Karpas-422 (cell line): ENCODE measurements at regions not wholly inside any gene's neighbourhood (a gene's known extent, or its start where the extent isn't known, plus 50 kb on each side); places are given as distances from the start of the nearest gene placed in this dataset.

Experiments
- DNase-seq: peaks from one replicate; pipeline ENCODE4 v3.0.0-alpha.2; 2015
- H2AFZ ChIP-seq: fragments of 200-600 bp; sonication (generic); 2 replicates; pipeline ENCODE4 v1.6.1; 2014; ENCODE audit warnings: antibody characterized with exemption, low read length, mixed read lengths
- H3K27ac ChIP-seq: fragments of 200-600 bp; sonication (generic); 2 replicates; pipeline ENCODE4 v1.5.1; 2014; ENCODE audit warnings: mild to moderate bottlenecking, low read length, moderate library complexity
- H3K27me3 ChIP-seq: fragments of 200-600 bp; sonication (generic); 2 replicates; pipeline ENCODE4 v1.6.1; 2014; ENCODE audit warnings: low read length, mixed read lengths
- H3K36me3 ChIP-seq: fragments of 200-600 bp; sonication (generic); 2 replicates; pipeline ENCODE4 v1.6.1; 2014; ENCODE audit warnings: low read length, mixed read lengths; ENCODE audit not compliant: insufficient read depth
- H3K4me1 ChIP-seq: fragments of 200-600 bp; sonication (generic); 2 replicates; pipeline ENCODE4 v1.6.1; 2014; ENCODE audit warnings: mild to moderate bottlenecking, low read length, mixed read lengths
- H3K4me2 ChIP-seq: fragments of 200-600 bp; sonication (generic); 2 replicates; pipeline ENCODE4 v1.6.1; 2014; ENCODE audit warnings: low read length, low read depth, mild to moderate bottlenecking; ENCODE audit not compliant: poor library complexity, severe bottlenecking
- H3K4me3 ChIP-seq: fragments of 200-600 bp; sonication (generic); 2 replicates; pipeline ENCODE4 v1.5.1; 2014; ENCODE audit warnings: mild to moderate bottlenecking, antibody characterized with exemption, low read length, mixed read lengths
- H3K79me2 ChIP-seq: fragments of 200-600 bp; sonication (generic); 2 replicates; pipeline ENCODE4 v1.6.1; 2014; ENCODE audit warnings: mild to moderate bottlenecking, low read length, mixed read lengths
- H3K9ac ChIP-seq: fragments of 200-600 bp; sonication (generic); 2 replicates; pipeline ENCODE4 v1.6.0; 2014; ENCODE audit warnings: low read length
- H3K9me2 ChIP-seq: fragments of 200-600 bp; sonication (generic), shearing (Covaris generic); replicated peaks from 2 replicates; pipeline ENCODE4 v1.6.0; 2014; ENCODE audit warnings: mild to moderate bottlenecking, low read length, moderate library complexity; ENCODE audit not compliant: insufficient read depth
- H3K9me3 ChIP-seq: fragments of 300-700, 200-600 bp; sonication (generic); 2 replicates; pipeline ENCODE4 v1.6.1; 2014; ENCODE audit warnings: low read length, mixed read lengths
- H4K20me1 ChIP-seq: fragments of 200-600 bp; sonication (generic); 2 replicates; pipeline ENCODE4 v1.6.1; 2014; ENCODE audit warnings: mild to moderate bottlenecking, antibody characterized with exemption, low read length, low read depth; ENCODE audit not compliant: insufficient read depth

DNA sequence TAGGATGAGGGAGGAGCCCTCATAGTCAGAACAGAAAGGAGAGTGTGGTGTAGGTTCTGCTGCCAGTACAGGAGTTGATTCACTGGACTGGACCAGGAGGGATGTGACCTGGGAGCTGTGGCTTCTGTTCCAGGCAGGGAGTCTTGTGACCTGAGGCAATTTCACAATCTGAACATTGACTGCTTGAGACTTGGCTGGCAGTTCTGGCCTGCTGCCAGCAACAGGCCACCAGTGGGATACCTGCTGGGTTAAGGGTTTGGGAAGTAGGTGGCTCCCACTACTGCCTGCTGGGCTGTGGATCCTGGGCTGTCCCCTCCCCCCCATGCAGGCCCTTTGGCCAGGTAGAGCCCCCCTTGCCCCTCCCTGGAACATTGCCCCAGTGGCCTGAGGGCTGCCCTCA is 268.6 kb upstream of the ARRDC3 start:
- Histone ChIP-seq H3K36me3 (no peaks in the 10 kb centered on the region), H3K79me2 (no peaks in the 10 kb centered on the region), H2AFZ (no peak overlapping the region)

DNA sequence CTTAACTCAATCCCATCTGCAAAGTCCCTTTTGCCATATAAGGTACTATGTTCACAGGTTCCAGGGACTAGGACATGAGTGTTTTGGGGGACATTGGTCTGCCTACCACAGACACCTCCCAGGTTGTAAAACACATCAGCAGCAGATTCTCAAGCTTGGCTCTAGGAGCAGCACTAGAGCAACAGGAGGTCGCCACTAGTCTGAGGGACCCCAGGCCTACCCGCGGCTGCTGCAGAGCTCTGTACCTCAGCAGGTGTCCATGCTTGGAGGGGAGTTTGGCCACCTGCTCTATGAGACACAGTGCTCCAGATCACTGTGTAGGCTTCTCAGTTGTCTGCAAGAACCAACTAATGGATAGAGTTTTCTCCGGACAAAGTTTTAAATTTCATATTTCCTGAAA is 262.2 kb upstream of the ARRDC3 start:
- Histone ChIP-seq H3K27ac (no peak overlapping the region), H3K79me2 (no peaks in the 10 kb centered on the region), H3K9me2 (0 out of 2 replicates have a peak, but pooled peaks cover 5% of the 10 kb centered on the region), H4K20me1 (no peaks in the 10 kb centered on the region), H2AFZ (no peak overlapping the region), H3K4me1 (no peaks in the 10 kb centered on the region), H3K4me3 (no peak overlapping the region), H3K9ac (no peak overlapping the region), H3K27me3 (no peaks in the 10 kb centered on the region), H3K9me3 (no peaks in the 10 kb centered on the region), H3K4me2 (no peak overlapping the region), H3K36me3 (no peaks in the 10 kb centered on the region)
- no peak for DNase-seq

More for the DNA sequence above, 268.6 kb upstream of the ARRDC3 start:
- H3K4me2 ChIP-seq, result no peak overlapping the region
- no peak overlapping the region for H3K9ac ChIP-seq
- no peaks in the 10 kb centered on the region for H3K4me1 ChIP-seq
- no peak for DNase-seq
- peaks cover 8% of the 10 kb centered on the region; the same call in 1 of the 2 replicates for H3K9me3 ChIP-seq
- 0 out of 2 replicates have a peak, but pooled peaks cover 2% of the 10 kb centered on the region for H3K9me2 ChIP-seq
- H3K27ac ChIP-seq, result no peak overlapping the region
- no peaks in the 10 kb centered on the region for H3K27me3 ChIP-seq
- H4K20me1 ChIP-seq, result no peaks in the 10 kb centered on the region
- no peak overlapping the region for H3K4me3 ChIP-seq

DNA sequence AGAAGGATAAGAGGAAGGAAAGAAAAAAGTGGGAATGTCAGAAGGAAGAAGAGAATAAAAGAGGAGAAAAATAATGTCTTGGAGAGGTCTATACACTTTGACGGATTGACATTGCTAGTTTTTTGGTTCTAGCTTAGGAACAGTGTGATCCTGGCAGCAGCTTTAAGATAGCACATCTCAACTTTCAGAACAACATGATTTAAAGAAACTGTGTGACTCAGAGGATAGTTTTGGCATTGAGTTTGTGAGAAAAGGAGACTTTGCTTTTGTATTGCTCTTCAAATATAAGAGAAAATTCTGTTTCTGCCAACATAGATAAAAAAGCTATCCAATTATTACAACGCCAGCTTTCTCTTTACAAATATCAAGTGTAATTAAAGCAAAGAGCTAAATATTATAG is 260.7 kb upstream of the ARRDC3 start:
- Histone ChIP-seq H3K9me2 (0 out of 2 replicates have a peak, but pooled peaks cover 5% of the 10 kb centered on the region), H3K4me2 (no peak overlapping the region), H3K4me1 (no peaks in the 10 kb centered on the region), H3K36me3 (no peaks in the 10 kb centered on the region), H3K27me3 (no peaks in the 10 kb centered on the region), H4K20me1 (no peaks in the 10 kb centered on the region), H3K9ac (no peak overlapping the region), H2AFZ (no peak overlapping the region), H3K9me3 (no peaks in the 10 kb centered on the region), H3K27ac (no peak overlapping the region), H3K79me2 (no peaks in the 10 kb centered on the region), H3K4me3 (no peak overlapping the region)
- no peak for DNase-seq

DNA sequence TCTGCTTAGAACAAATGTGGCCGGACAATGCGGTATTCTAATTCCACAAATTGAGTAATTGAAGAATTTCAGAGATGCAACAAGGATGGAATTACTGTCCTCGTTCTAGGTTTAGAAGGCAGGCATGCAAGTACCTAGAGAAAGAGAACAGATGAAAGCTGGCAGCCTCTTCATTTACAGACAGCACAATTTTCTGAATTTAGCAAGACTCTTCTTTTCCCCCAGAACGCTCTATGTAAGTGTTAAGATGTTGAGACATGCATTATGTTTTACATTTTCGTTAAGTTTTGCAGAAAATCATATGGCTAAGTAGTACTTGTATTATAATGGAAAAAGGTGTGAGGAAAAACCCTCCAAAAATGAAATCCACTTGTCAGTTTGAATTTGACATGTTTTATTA is 259.5 kb upstream of the ARRDC3 start:
- no peaks in the 10 kb centered on the region for H3K79me2 ChIP-seq
- H3K27me3 ChIP-seq, result no peaks in the 10 kb centered on the region
- DNase-seq, result no peak
- H3K27ac ChIP-seq, result no peak overlapping the region
- H3K9me2 ChIP-seq, result 0 out of 2 replicates have a peak, but pooled peaks cover 5% of the 10 kb centered on the region
- H2AFZ ChIP-seq, result no peak overlapping the region
- H3K4me2 ChIP-seq, result no peak overlapping the region
- H3K36me3 ChIP-seq, result no peaks in the 10 kb centered on the region
- no peak overlapping the region for H3K9ac ChIP-seq
- H3K4me1 ChIP-seq, result no peaks in the 10 kb centered on the region
- H3K4me3 ChIP-seq, result no peak overlapping the region
- H4K20me1 ChIP-seq, result no peaks in the 10 kb centered on the region
- no peaks in the 10 kb centered on the region for H3K9me3 ChIP-seq

DNA sequence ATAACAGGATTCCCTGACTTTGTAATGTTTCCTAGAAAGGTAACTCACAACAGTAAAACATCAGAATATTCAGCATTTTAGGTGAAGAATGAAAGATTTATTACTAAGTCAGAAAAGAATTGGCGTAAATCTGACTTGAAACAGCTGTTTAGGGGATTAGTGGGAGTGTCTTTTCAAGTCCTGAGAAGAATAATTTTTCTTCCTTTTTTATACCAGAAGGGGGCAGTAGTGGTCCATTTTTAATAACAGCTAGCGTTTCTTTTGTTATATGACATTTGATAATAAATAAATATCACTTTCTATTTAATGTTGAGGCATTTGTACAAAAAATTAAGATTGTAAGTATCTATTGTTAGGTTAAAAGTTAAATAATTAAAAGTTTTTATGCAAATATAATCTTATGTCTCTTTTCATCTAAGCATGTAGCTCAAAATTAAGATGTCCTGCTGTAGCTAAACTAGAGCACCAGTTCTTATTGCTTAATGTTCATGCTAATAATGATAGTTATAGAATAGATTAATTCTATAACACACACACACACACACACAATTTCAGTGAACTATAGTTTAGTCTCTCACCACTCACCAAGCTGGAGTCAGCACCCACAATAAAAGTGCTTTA is 258.7 kb upstream of the ARRDC3 start:
- H3K9me2 ChIP-seq, result 0 out of 2 replicates have a peak, but pooled peaks cover 5% of the 10 kb centered on the region
- no peaks in the 10 kb centered on the region for H3K27me3 ChIP-seq
- no peaks in the 10 kb centered on the region for H3K4me1 ChIP-seq
- H3K27ac ChIP-seq, result no peak overlapping the region
- H3K4me3 ChIP-seq, result no peak overlapping the region
- no peak overlapping the region for H2AFZ ChIP-seq
- H3K9ac ChIP-seq, result no peak overlapping the region
- DNase-seq, result peak; percentile 81
- H3K9me3 ChIP-seq, result no peaks in the 10 kb centered on the region
- H3K79me2 ChIP-seq, result no peaks in the 10 kb centered on the region
- no peaks in the 10 kb centered on the region for H3K36me3 ChIP-seq
- H4K20me1 ChIP-seq, result no peaks in the 10 kb centered on the region
- no peak overlapping the region for H3K4me2 ChIP-seq

DNA sequence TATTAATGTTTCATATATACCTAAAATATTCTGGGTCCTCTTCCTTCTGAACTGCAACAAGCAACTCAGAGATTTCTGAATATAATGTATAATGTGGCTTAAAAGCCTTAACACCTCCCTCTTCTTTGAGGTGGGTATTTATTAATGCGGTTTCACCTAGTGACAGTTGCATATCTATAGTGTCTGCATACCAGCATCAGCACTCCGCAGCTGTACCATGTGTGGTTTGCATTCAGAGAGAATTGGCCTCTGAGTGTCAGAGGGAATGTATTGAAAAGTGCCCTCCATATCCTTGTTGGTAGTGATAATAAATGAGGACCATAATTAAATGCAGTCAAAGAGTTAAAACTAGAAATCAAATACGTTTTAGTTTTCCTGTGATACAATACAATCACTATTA is 256.6 kb upstream of the ARRDC3 start:
- no peaks in the 10 kb centered on the region for H3K79me2 ChIP-seq
- H3K9me2 ChIP-seq, result no peaks in the 10 kb centered on the region
- H3K9ac ChIP-seq, result no peak overlapping the region
- H2AFZ ChIP-seq, result no peak overlapping the region
- no peaks in the 10 kb centered on the region for H3K36me3 ChIP-seq
- no peak overlapping the region for H3K27ac ChIP-seq
- DNase-seq, result no peak
- H3K4me3 ChIP-seq, result no peak overlapping the region
- no peaks in the 10 kb centered on the region for H3K4me1 ChIP-seq
- no peaks in the 10 kb centered on the region for H3K27me3 ChIP-seq
- H4K20me1 ChIP-seq, result no peaks in the 10 kb centered on the region
- H3K4me2 ChIP-seq, result no peak overlapping the region
- H3K9me3 ChIP-seq, result no peaks in the 10 kb centered on the region

DNA sequence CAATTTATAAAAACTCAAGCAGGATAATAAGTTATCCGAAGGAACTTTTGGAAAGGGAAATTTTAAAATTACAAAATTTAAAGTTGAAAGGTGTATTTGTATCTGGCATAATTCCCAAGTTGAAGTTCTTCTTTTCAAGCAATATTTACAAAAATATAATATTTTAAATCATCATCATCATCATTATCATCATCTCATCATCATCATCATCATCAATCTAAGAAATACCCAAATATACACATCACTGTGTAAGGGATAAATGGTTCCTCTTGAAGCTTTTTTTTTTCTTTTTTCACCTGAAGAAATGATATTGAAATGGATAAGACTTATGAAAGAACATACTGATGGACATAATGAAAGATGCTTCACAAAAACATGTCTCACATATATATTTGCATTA is 254.9 kb upstream of the ARRDC3 start:
- Histone ChIP-seq H3K4me1 (no peaks in the 10 kb centered on the region), H3K79me2 (no peaks in the 10 kb centered on the region), H3K4me2 (no peak overlapping the region), H3K4me3 (no peak overlapping the region), H3K36me3 (no peaks in the 10 kb centered on the region), H4K20me1 (no peaks in the 10 kb centered on the region), H2AFZ (no peak overlapping the region), H3K9ac (no peak overlapping the region), H3K9me2 (no peaks in the 10 kb centered on the region), H3K27ac (no peak overlapping the region), H3K27me3 (no peaks in the 10 kb centered on the region), H3K9me3 (no peaks in the 10 kb centered on the region)
- no peak for DNase-seq

DNA sequence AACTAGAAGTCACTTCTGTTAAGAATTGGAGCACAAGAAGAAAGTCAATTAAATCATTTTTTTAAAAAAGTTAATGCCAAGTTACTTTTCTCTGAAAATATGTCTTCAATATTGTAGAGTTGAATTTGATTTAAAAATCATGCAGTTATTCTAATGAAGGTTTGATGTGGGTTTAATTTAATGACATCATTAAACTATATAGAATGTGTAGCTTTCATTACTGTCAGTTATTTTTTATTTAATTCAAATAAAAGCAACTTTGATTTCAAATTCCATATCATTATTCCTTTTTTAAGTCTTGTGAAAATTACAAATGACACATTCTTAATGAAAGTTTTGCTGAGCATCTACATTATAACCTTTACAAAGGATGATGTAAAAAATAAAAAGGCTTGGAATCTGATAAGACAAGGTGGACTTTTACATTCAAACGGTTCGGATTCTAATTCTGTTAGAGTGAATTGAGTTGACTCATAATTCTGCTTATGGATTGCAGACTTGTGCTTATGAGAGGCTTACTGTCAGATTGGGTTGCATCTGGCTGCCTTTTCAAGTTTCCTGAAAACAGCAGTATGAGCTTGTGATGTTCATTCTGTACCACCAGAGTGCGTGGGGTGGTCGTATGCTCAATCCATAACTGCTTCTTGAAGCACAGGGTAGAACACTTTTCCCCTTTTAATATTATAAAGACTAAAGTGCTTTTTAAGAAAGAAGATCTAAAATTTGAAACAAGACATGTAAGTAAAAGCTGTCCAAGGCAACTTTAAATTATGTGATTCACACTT is 253.0 kb upstream of the ARRDC3 start:
- no peaks in the 10 kb centered on the region for H4K20me1 ChIP-seq
- no peaks in the 10 kb centered on the region for H3K36me3 ChIP-seq
- no peak overlapping the region for H3K9ac ChIP-seq
- no peaks in the 10 kb centered on the region for H3K9me3 ChIP-seq
- H3K4me1 ChIP-seq, result no peaks in the 10 kb centered on the region
- H3K79me2 ChIP-seq, result no peaks in the 10 kb centered on the region
- no peak overlapping the region for H3K27ac ChIP-seq
- no peak overlapping the region for H2AFZ ChIP-seq
- no peak overlapping the region for H3K4me2 ChIP-seq
- no peak for DNase-seq
- no peak overlapping the region for H3K4me3 ChIP-seq
- H3K9me2 ChIP-seq, result no peaks in the 10 kb centered on the region
- H3K27me3 ChIP-seq, result no peaks in the 10 kb centered on the region
